GM12865 (cell line): ENCODE measurements at regions not wholly inside any gene's neighbourhood (a gene's known extent, or its start where the extent isn't known, plus 50 kb on each side); places are given as distances from the start of the nearest gene placed in this dataset.

Source experiments
- DNase-seq: peaks from one replicate; pipeline ENCODE4 v3.0.0; 2010; ENCODE audit warnings: low read depth
- H3K4me3 ChIP-seq: 2 replicates; pipeline ENCODE4 v1.5.1; 2011; ENCODE audit warnings: mild to moderate bottlenecking, low read depth, low read length, control low read depth
- TF ChIP-seq, protein P1 (sequence below): IDR thresholded peaks from 2 replicates; pipeline ENCODE4 v1.5.1; 2011; ENCODE audit warnings: low read length, control low read depth, low read depth, inconsistent platforms; ENCODE audit not compliant: insufficient read depth; ENCODE audit errors: missing control alignments

DNA sequence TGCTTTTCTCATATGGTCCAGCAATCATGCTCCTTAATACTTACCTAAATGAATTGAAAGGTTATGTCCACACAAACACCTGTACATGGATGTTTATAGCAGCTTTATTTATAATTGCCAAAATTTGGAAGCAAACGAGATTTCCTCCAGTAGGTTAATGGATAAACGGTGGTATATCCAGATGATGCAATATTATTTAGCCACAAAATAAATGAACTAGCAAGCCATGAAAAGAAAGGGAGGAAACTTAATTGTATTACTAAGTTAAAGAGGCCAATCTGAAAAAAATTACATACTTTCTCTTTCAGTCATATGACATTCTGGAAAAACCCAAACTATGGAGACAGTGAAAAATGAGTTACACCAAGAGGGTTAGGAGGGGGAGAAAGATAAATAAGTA lies 76.3 kb upstream of the LRRC7 start:
- DNase-seq = no peak
- no peak overlapping the region for H3K4me3 ChIP-seq
- TF ChIP-seq, protein P1, sequence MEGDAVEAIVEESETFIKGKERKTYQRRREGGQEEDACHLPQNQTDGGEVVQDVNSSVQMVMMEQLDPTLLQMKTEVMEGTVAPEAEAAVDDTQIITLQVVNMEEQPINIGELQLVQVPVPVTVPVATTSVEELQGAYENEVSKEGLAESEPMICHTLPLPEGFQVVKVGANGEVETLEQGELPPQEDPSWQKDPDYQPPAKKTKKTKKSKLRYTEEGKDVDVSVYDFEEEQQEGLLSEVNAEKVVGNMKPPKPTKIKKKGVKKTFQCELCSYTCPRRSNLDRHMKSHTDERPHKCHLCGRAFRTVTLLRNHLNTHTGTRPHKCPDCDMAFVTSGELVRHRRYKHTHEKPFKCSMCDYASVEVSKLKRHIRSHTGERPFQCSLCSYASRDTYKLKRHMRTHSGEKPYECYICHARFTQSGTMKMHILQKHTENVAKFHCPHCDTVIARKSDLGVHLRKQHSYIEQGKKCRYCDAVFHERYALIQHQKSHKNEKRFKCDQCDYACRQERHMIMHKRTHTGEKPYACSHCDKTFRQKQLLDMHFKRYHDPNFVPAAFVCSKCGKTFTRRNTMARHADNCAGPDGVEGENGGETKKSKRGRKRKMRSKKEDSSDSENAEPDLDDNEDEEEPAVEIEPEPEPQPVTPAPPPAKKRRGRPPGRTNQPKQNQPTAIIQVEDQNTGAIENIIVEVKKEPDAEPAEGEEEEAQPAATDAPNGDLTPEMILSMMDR = no peak

DNA sequence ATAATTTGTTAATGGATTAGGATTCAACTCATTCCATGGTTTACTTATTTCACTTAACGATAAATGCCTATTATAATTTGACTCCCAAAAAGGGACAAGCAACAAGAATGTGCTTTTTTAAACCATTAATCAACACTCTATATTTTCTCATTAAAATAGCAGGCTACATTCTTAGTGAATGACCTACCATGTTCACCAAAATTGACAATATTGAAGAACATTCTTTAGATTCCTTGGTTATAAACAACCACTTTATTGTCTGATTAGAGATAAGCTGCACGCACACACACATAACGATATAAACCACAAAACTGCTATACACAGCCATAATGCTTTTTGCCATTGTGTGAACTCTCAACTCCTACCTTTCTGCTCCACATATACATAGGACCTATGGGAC lies 75.4 kb upstream of the LRRC7 start:
- H3K4me3 ChIP-seq = no peak overlapping the region
- DNase-seq = no peak
- TF ChIP-seq, protein P1 = no peak

DNA sequence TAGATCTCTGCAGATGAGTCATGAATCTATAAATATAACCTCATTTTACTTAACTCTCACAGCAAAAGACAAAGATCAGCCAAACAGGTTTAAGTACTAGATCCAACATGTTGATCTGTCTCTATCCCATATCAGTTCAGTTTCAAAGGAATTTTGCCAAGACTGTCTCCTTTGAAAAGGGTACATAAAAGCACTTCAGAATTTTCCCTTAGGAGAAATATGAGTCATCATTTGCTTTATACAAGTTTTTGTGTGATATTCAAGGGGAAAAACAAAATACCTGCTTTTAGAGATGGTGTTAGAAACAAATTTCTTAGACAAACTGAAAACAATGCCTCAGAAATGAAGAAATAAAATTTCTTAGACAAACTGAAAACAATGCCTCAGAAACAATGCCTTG lies 73.5 kb upstream of the LRRC7 start:
- TF ChIP-seq, protein P1 = no peak
- H3K4me3 ChIP-seq = no peak overlapping the region
- DNase-seq = no peak

DNA sequence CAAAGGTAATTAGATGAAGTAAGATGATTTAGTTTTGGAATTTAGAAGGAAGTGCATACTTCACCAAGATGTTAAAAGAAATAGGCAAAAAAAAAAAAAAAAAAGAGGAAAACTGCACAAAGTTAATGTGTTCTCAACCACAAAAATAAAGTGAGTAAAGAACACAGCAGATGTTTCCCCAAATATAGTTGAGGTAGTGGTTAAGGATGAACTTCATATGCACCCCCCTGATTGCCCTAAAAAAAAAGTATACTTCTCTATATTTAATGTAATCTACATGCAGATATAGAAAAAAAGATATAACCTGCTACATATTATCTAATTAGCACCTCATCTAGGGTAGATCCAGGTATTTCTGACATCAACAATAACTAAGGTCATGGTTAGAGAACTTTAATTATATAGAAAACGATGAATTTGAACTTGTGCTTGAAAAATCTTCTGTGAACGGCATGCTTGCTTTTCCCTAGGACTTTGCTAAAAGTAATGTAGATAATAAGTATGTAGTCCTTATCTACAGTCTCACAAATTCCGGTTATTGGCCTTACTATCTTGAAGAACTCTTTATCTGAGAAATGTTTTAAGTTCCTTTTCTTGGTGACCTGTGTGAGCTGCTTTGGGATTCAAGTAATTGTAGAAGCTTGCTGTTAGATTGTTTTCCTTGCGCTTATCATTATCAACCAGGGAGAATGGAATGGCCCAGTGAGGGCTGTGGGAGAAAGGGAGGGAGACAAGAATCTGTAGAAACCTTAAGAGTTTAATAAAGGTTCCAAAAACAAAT lies 70.1 kb upstream of the LRRC7 start:
- DNase-seq = no peak
- no peak overlapping the region for H3K4me3 ChIP-seq
- TF ChIP-seq, protein P1 = no peak

DNA sequence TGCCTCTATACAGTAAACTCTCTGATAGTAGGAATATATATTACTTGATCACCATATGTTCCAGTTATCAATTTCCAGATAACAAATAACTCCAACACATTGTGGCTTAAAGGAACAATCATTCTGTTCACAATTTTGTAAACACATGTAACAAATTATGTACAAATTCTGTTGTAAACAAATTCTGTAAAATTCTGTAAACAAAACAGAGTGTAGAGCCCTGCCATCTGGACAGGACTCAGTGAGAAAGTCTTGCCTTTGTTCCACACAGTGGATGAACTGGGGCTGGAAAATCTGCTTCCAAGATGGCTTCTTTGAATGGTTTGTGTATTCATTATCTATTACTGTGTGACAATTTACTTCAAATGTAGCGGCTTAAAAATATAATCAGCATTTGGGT lies 69.0 kb upstream of the LRRC7 start:
- DNase-seq = no peak
- no peak overlapping the region for H3K4me3 ChIP-seq
- TF ChIP-seq, protein P1 = no peak

DNA sequence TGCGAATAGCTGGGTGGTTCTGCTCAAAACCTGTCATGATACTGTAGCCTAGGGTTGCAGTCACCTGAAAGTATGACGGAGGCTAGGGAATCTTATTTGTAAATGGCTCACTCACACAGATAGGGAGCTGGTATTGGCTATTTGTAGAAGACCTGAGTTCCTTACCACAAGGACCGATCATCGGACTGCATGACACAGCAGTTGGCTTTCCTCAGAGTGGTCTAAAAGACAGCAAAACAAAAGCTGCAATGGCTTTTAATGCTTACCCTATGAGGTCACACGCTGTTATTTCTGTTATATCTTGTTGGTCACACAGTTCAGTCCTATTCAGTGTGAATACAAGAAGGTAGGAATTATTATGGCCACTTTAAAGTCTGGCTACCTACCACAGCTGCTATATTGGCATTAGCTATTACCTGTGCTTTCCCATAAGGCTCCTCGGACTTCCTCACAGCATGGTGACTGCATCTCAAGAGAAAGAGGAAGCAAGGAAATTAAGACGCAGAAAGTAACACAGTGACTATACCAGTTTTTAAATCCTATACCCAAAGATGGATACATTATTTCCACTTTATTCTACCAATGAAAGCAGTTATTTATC lies 68.4 kb upstream of the LRRC7 start:
- TF ChIP-seq, protein P1 = no peak
- no peak overlapping the region for H3K4me3 ChIP-seq
- no peak for DNase-seq
